Fibroblast of skin of right quadriceps (primary cell): ENCODE measurements at regions not wholly inside any gene's neighbourhood (a gene's known extent, or its start where the extent isn't known, plus 50 kb on each side); places are given as distances from the start of the nearest gene placed in this dataset.

Experiments used
- DNase-seq: peaks from one replicate; pipeline ENCODE4 v3.0.0-alpha.2; 2013

GRCh38 chr2:83085869-83086268 lies 1373.2 kb downstream of the SUCLG1 start:
- no peak for DNase-seq

- peak; percentile 87 for DNase-seq
These were observed 1377.0 kb downstream of the SUCLG1 start for GRCh38 chr2:83081826-83082690.

- DNase-seq: no peak
These were observed 1380.1 kb downstream of the SUCLG1 start for GRCh38 chr2:83079007-83079406.

DNA sequence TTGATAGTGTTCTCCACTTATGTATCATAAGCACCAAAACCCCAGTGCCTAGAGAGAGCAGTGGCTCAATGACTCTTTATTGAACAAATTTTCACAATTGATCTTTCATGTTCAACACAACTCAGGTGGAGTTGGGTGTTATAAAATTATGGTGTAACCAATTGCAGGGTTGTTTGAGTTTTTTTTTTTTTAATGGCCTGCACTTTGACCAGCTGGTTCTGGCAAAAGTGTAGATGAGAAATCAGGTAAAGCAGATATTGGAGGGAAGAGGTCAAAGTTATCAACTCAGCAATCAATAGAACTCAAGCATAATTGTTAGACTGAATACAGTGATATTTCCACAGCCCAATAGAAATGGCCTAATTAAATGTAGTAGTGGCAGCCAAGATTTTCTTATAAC lies 1386.3 kb downstream of the SUCLG1 start:
- DNase-seq: no peak

DNA sequence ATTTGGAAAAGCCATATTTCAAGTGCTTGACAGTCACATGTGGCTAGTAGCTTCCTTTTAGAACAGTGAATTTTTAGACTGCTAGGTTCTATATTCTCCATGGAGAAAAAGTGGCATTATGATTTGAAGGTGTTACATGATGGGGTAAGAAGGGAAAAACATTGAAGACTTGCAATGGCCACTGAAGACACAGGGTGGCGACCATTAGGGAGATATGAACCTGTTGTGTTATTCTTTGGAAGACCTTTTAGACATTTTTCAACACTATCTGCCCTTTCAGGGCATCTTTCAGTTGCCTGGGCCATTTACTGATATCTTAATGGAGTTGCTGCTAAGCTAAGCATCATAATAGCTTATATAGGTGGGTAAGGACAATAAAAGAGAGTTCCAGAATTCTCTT lies 1387.2 kb downstream of the SUCLG1 start:
- no peak for DNase-seq

GRCh38 chr2:83071352-83071751 lies 1387.7 kb downstream of the SUCLG1 start:
- no peak for DNase-seq

GRCh38 chr2:83069724-83070123 lies 1389.4 kb downstream of the SUCLG1 start:
- peak; percentile 81 for DNase-seq

DNA sequence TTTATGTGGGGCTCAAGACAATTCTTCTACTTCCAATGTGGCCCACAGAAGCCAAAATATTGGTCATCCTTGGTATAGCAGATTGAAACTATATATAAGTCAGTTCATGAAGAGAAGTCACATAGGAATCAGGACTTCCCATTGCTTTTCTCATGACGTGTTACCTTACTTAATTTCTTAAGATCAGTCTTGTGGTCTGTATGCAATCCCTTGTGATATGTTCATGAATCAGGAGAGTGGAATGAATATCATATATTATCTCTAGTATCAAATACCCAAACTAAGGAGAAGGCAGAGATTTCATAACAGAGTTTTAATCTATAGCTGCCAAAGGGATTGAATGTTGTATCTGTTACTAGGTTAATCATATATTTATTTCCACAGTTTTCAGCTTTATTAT lies 1390.4 kb downstream of the SUCLG1 start:
- DNase-seq: peak; percentile 48

DNA sequence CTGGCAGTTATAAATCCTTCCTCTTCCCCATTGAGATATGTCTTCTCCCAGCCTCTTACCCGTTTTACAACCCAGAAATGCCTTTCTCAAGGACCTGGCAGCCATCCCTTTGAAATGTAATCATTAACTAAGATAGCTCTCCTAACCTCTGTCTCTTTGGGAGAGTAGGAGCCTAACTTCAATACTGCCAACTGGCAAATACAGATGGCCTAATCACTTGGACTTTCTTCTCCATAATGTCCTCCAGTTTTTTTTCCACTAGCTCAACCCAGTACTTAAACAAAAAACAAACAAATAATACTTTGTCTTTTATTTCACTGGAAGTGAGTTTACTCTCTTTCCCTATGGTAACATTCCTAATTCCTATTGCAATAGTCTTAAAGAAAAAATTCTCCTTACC lies 1391.1 kb downstream of the SUCLG1 start:
- no peak for DNase-seq

DNA sequence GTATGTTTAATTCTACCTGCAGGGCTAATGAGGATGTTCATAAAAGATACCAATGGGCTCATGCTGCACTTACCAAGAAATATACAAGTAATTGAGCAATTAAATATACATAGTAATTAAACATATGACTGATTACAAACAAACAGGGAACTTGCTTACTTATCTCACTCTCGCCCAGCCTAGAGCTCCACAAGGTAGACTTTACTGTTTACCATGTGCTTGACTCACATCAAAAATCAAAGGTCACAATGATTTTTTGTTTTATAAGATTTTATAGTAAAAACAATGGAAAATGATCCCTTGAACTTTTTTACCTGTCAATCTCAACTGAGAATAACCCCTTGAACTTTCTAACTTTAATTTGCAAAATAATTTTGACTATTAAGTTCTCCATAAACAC lies 1395.1 kb downstream of the SUCLG1 start:
- DNase-seq: no peak

- DNase-seq: peak; percentile 51
These were observed 1395.6 kb downstream of the SUCLG1 start for GRCh38 chr2:83063511-83063910.

DNA sequence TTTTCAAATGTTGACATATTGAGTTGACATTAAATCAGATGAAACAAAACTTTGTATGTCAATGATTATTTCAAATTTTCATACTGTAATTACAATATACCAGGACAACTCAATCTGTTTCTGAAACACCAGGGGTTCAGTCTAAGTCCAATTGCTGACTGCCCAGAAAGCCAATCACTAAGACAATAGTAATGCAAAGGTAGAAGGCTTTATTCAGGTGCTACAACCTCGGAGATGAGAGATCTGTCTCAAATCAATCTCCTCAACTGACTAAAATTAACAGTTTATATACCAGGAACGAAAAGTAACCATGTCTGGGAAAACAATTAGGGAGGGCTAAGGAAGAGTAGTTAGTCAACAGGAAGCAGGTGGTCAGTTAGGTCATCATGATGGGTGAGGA lies 1400.4 kb downstream of the SUCLG1 start:
- no peak for DNase-seq

- DNase-seq: peak; percentile 95
These were observed 1403.6 kb downstream of the SUCLG1 start for GRCh38 chr2:83055376-83056010.

- DNase-seq: peak; percentile 48
These were observed 1404.3 kb downstream of the SUCLG1 start for GRCh38 chr2:83054751-83055150.

- no peak for DNase-seq
These were observed 1407.4 kb downstream of the SUCLG1 start for GRCh38 chr2:83051538-83052170.

DNA sequence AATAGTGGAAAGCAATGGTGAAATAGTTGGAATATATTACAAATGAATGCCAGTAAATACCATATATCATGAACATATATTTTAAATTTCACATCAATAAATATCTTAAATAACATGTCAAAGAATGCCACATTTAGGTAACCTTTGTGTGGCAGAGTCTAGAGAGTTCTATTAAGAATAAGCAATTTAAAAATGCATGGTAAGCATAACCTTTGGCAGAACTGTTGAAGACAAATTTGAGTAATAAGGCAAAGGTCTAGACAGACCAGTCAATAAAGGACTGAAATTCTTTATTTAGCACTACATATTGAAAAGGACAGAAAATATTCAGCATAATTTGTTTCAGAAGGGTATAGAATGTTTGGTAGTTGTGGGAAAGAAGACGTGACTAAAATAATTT lies 1417.0 kb downstream of the SUCLG1 start:
- DNase-seq: no peak

- peak; percentile 43 for DNase-seq
These were observed 1436.4 kb downstream of the SUCLG1 start for GRCh38 chr2:83022631-83023210.

- DNase-seq: peak; percentile 26
These were observed 1441.6 kb downstream of the SUCLG1 start for GRCh38 chr2:83017366-83018090.

DNA sequence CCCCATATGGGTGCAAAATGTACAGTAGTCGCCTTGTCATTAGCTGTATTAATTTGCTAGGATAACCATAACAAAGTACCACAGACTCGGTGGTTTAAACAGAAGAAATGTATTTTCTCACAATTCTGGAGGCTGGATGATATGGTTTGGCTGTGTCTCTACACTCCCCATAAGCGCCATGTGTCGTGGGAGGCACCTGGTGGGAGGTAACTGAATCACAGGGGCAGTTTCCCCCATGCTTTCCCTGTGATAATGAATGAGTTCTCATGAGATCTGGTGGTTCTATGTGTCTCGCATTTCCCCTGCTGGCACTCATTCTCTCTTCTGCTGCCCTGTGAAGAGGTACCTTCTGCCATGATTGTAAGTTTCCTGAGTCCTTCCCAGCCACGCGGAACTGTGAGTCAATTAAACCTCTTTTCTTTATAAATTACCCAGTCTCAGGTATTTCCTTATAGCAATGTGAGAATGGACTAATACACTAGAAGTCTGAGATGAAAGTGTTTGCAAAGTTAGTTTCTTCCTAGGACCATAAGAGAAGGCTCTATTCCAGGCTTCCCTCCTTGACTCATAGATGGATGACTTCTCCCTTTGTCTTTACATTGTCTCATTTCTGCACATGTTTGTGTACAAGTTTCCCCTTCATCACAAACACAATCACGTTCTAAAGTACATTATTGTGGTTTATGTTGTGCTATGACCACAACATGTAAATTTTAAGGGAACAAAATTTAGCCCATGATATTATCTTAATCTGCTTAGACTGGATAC lies 1442.6 kb downstream of the SUCLG1 start:
- no peak for DNase-seq

GRCh38 chr2:83015900-83016299 lies 1443.2 kb downstream of the SUCLG1 start:
- DNase-seq: no peak

GRCh38 chr2:83015035-83015715 lies 1443.9 kb downstream of the SUCLG1 start:
- peak; percentile 73 for DNase-seq
